Left lung (tissue), 4 donors: ENCODE measurements at regions not wholly inside any gene's neighbourhood (a gene's known extent, or its start where the extent isn't known, plus 50 kb on each side); places are given as distances from the start of the nearest gene placed in this dataset.

Experiments
- ATAC-seq: fragments of 200-7000 bp; cut with Tn5 transposase; one replicate; pipeline ENCODE4 v1.9.1; 2020; ENCODE audit warnings: moderate library complexity
- DNase-seq, 4 donors: peaks; one replicate each; pipeline ENCODE4 v3.0.0-alpha.2; 2013 to 2020
- H3K27ac ChIP-seq, 2 donors: fragments of 200-600 bp; sonication (generic) in 1 of 2; one replicate each; pipeline versions ENCODE4 v1.5.0 to v1.8.0; 2020 to 2021
- H3K27me3 ChIP-seq, 2 donors: fragments of 200-600 bp; sonication (generic) in 1 of 2; one replicate each; pipeline versions ENCODE4 v1.5.0 to v1.8.0; 2020 to 2021
- H3K36me3 ChIP-seq, 2 donors: fragments of 200-600 bp; sonication (generic) in 1 of 2; one replicate each; pipeline versions ENCODE4 v1.5.0 to v1.8.0; 2020 to 2021
- H3K4me1 ChIP-seq, 2 donors: fragments of 200-600 bp; one replicate each; pipeline ENCODE4 v1.8.0; 2021
- H3K4me3 ChIP-seq, 2 donors: fragments of 200-600 bp; sonication (generic) in 1 of 2; one replicate each; pipeline versions ENCODE4 v1.5.0 to v1.8.0; 2020 to 2021; ENCODE audit warnings: mild to moderate bottlenecking in 1 of 2
- H3K9me3 ChIP-seq, 2 donors: fragments of 200-600 bp; sonication (generic) in 1 of 2; one replicate each; pipeline versions ENCODE4 v1.5.0 to v1.8.0; 2020 to 2021
- CTCF ChIP-seq, 2 donors: fragments of 200-600 bp; sonication (generic) in 1 of 2; IDR thresholded peaks; one replicate each; pipeline versions ENCODE4 v1.5.0 to v1.8.0; 2021; ENCODE audit warnings: antibody characterized with exemption in 2 of 2
- intact Hi-C, 2 donors: fragments of 100-400 bp; cut with DNase I; formaldehyde crosslinking; loops; one replicate each; pipeline versions ENCODE4 v1.11.2 to v1.14.2; 2022
- donor health status: DM: no; HTN: yes; CAD: no.
- donor health status: DM: no; HTN: no; CAD: no.

DNA sequence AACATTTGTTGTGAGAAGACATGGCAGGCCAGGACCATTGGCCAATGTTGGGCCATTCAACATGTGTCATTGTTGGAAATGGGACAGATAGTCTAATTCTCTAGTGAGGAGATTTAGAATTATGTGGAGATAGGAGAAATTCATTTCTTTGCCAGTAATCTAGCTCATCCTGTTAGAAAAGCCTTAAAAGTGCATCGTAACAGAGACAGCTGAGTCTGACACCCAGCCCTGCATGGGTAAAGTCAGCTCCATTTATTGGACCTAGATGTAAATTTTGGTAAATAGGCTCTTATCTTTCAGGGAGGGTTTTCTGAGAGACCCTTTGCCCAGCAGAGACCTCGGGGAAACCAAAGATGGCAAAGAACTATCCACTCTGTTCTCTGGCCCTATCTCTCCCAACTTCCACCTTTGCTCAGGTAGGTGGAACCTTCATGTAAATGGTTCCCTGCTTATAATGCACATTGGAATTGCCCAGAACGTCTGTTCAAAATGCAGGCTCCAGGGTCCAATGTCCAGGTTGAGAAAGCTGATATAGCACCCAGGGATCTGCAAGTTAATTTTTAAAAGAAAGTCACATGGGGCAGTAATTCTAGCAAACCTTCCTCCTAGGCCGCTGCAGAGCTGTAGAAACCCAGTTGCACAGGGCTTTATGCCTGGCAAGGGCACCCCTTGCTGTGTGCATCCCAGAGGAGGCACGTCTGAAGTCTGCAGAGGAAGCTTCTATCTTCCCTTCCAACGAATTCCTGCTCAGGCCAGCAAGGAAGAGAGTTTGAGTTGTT lies 365.9 kb upstream of the PROK2 start:
- H3K4me1 ChIP-seq, result peaks cover 4 to 15% of the 10 kb centered on the region in 2 donors
- H3K27me3 ChIP-seq, result no peaks in the 10 kb centered on the region
- no peaks in the 10 kb centered on the region for H3K36me3 ChIP-seq
- intact Hi-C loops, result no loop called here
- ATAC-seq, result no peak
- TF ChIP-seq CTCF (IDR thresholded peaks at IDR 0.05), result no peak
- H3K9me3 ChIP-seq, result no peaks in the 10 kb centered on the region
- H3K27ac ChIP-seq, result no peak overlapping the region
- no peak overlapping the region for H3K4me3 ChIP-seq
- DNase-seq, result no peak

DNA sequence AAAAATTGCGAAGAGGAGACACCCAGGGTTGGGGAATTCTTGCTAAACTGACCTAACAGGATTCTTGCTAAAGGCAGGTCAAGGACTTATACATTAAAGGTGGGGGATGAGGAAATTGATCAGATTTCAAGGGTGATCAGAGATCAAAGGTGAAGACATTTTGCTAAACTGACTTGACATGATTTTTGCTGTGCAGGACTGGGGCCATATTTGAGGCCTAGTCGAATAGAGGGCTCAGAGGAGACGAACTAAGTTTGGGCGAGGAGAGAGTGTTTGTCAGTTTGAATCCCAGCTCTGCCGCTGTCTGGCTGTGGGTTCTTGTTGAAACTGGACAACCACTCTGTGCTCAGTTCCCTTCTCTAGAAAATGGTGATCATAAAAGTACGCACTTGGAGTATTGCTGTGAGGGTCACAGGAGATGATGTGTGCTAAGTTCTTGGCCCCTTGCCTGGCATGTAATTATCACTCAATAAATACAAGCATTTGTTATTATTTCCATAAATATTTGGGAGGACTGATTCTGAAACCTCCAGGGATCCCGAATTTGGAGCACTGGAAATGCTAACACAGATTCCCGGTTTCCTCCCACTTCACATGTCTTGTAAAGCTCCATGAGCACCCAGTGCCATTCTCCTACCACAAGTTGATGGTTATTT lies 364.8 kb upstream of the PROK2 start:
- ATAC-seq (no peak), DNase-seq (peak in 2 of 4 donors; percentile 54 to 55)
- no peaks in the 10 kb centered on the region for H3K9me3 ChIP-seq
- H3K27me3 ChIP-seq, result no peaks in the 10 kb centered on the region
- no peaks in the 10 kb centered on the region for H3K36me3 ChIP-seq
- intact Hi-C loops, result no loop called here
- H3K4me1 ChIP-seq, result peaks cover 4 to 17% of the 10 kb centered on the region in 2 donors
- TF ChIP-seq CTCF (IDR thresholded peaks at IDR 0.05), result no peak
- no peak overlapping the region for H3K4me3 ChIP-seq
- no peak overlapping the region for H3K27ac ChIP-seq

DNA sequence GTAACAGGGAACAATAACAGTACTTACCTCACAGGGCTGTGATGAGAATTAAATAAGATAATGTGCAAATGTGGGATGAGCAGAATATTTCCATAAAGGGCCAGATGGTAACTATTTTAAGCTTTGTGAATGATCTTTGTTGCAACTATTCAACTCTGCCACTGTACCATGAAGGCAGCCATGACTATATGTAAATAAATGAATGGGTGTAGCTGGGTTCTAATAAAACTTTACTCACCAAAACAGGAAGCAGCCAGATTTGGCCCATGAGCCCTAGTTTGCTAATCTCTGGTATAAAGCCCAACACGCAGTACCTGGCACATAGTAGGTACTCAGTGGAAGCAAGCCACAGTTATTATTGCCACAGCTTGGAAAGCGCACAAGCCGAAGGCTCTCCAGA lies 362.7 kb upstream of the PROK2 start:
- no peak for TF ChIP-seq CTCF (IDR thresholded peaks at IDR 0.05)
- Histone ChIP-seq H3K9me3 (no peaks in the 10 kb centered on the region), H3K4me1 (peaks cover 4 to 8% of the 10 kb centered on the region in 2 donors), H3K36me3 (no peaks in the 10 kb centered on the region), H3K4me3 (no peak overlapping the region), H3K27me3 (no peaks in the 10 kb centered on the region), H3K27ac (no peak overlapping the region)
- ATAC-seq (no peak), DNase-seq (no peak)
- intact Hi-C loops, result no loop called here

DNA sequence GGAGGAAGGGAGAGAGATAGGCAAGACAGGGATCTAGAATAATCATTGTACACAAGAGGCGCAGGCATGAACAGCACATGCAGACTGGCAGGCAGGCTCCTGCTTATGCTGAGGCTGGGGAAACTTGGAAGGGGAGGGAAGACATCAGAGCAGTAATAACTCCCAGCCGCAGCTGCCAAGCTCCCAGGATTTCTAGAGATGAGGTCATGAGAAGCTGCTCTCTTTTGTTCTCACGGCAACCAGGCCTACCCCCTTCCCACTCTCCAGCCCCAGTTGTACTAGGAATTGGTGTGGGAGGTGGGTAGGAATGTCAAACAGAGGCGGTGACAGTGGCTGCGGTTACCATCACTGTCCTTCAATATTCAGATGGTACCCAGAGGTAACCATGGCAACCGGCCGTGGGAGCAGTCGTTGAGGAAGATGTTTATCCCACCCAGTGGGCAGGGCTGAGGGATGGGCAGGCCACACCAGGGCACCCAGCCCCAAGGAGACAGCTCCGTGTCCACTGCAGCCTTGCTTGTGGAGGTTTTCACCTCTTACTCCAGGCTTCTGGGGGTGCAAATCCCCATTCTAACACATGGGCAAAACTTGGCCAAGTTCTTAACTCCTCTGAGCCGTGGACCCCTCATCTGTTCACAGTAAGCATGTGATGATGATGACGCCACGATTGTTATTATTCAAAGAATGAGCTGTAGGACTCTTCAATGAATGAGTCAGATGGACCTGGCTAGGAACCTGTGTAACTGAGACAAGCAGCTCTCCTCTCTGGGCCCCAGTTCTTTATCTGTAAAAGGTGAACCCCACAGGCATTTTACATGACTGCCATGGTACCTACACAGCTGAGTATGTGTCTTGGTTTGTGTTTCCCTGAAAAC lies 360.8 kb upstream of the PROK2 start:
- no peak for TF ChIP-seq CTCF (IDR thresholded peaks at IDR 0.05)
- DNase-seq, result peak in 1 of 4 donors; percentile 58
- no peak overlapping the region for H3K27ac ChIP-seq

More for the DNA sequence above, 360.8 kb upstream of the PROK2 start:
- ATAC-seq, result no peak
- H3K27me3 ChIP-seq, result no peaks in the 10 kb centered on the region
- H3K9me3 ChIP-seq, result peaks cover 0 to 3% of the 10 kb centered on the region in 2 donors
- H3K4me1 ChIP-seq, result peaks cover 0 to 3% of the 10 kb centered on the region in 2 donors
- intact Hi-C loops, result no loop called here
- H3K36me3 ChIP-seq, result no peaks in the 10 kb centered on the region
- H3K4me3 ChIP-seq, result no peak overlapping the region
